Mesothelial cell of epicardium (in vitro differentiated cells): ENCODE measurements at regions not wholly inside any gene's neighbourhood (a gene's known extent, or its start where the extent isn't known, plus 50 kb on each side); places are given as distances from the start of the nearest gene placed in this dataset.

Experiments used
- DNase-seq, 2 experiments: peaks; one replicate each; pipeline ENCODE4 v3.0.0; 2021; ENCODE audit warnings: low spot score in 2 of 2; ENCODE audit not compliant: unreplicated experiment in 2 of 2
- H3K27ac Mint-ChIP-seq: 2 replicates; pipeline ENCODE4 v1.8.0; 2021; ENCODE audit warnings: mixed read lengths
- H3K27me3 Mint-ChIP-seq: 2 replicates; pipeline ENCODE4 v1.8.0; 2021; ENCODE audit warnings: low read depth, mixed read lengths
- H3K36me3 Mint-ChIP-seq: 2 replicates; pipeline ENCODE4 v1.8.0; 2021; ENCODE audit warnings: mixed read lengths
- H3K4me1 Mint-ChIP-seq: 2 replicates; pipeline ENCODE4 v1.8.0; 2021; ENCODE audit warnings: mixed read lengths
- H3K4me3 Mint-ChIP-seq: 2 replicates; pipeline ENCODE4 v1.8.0; 2021; ENCODE audit warnings: mild to moderate bottlenecking, moderate library complexity, mixed read lengths
- H3K9me3 Mint-ChIP-seq: 2 replicates; pipeline ENCODE4 v1.8.0; 2021; ENCODE audit warnings: mixed read lengths
- TF ChIP-seq, protein P1 (sequence below): fragments of 200-600 bp; sonication (generic); IDR thresholded peaks from one replicate; pipeline ENCODE4 v1.5.0; 2021; ENCODE audit warnings: antibody characterized with exemption; ENCODE audit not compliant: unreplicated experiment

DNA sequence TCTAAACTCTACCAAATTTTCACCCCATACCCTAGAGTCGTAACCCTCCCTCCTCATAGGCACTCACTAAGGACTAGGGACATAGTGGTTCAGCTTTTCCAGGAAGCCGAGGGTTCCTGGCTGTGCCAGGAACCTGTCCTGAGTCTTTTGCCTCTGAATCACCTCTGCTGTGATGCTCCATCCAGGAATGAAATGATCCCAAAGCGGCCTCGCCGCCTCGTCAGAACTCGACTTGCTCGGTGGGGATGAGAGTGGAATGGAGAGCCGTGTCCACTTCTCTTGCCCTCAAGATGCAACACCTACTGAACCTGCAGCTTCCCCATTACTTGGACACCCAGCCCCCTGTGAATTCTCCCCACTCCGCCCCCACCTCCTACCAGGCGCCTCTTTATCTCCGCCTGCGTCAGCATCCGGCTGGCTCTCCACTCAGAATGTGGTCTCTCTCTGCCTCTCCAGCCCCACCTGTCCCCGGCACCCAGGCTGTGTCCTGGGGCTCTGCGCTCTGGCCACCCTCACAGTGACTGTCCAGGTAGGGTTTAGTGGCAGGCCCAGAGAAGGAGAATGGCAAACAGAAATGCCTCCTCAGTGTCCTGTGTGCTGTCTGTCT, 366.1 kb upstream of the ZNF32 start:
- Mint-ChIP-seq H3K4me1 (peaks cover 20% of the 10 kb centered on the region), H3K27me3 (peaks cover 6% of the 10 kb centered on the region), H3K4me3 (no peak overlapping the region), H3K9me3 (peaks cover 14% of the 10 kb centered on the region), H3K36me3 (no peaks in the 10 kb centered on the region), H3K27ac (no peak overlapping the region)
- TF ChIP-seq, protein P1, sequence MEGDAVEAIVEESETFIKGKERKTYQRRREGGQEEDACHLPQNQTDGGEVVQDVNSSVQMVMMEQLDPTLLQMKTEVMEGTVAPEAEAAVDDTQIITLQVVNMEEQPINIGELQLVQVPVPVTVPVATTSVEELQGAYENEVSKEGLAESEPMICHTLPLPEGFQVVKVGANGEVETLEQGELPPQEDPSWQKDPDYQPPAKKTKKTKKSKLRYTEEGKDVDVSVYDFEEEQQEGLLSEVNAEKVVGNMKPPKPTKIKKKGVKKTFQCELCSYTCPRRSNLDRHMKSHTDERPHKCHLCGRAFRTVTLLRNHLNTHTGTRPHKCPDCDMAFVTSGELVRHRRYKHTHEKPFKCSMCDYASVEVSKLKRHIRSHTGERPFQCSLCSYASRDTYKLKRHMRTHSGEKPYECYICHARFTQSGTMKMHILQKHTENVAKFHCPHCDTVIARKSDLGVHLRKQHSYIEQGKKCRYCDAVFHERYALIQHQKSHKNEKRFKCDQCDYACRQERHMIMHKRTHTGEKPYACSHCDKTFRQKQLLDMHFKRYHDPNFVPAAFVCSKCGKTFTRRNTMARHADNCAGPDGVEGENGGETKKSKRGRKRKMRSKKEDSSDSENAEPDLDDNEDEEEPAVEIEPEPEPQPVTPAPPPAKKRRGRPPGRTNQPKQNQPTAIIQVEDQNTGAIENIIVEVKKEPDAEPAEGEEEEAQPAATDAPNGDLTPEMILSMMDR, result no peak
- DNase-seq, result no peak

DNA sequence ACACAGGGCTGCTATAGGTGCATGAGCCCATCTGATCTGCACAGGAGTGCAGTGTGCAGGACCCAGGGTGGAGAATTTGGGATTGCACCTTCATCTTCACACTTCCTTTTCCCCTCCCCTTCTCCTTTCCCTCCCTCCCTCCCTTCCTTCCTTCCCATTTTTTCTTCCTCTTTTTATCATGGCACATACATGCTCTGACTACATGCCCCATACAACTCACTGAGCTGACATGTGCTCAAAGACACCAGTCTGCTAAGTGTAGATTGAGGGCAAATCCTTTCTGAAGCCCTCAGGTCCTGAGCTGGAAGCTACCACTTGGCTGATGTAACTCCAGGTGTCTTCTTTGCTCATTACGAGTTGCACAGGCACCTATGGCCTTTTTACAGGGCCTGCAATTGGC, 365.3 kb upstream of the ZNF32 start:
- TF ChIP-seq, protein P1, result no peak
- DNase-seq, result no peak
- H3K27ac Mint-ChIP-seq, result no peak overlapping the region
- H3K27me3 Mint-ChIP-seq, result peaks cover 6% of the 10 kb centered on the region
- H3K9me3 Mint-ChIP-seq, result peaks cover 8% of the 10 kb centered on the region
- H3K4me3 Mint-ChIP-seq, result no peak overlapping the region
- H3K36me3 Mint-ChIP-seq, result no peaks in the 10 kb centered on the region
- H3K4me1 Mint-ChIP-seq, result peaks cover 22% of the 10 kb centered on the region

DNA sequence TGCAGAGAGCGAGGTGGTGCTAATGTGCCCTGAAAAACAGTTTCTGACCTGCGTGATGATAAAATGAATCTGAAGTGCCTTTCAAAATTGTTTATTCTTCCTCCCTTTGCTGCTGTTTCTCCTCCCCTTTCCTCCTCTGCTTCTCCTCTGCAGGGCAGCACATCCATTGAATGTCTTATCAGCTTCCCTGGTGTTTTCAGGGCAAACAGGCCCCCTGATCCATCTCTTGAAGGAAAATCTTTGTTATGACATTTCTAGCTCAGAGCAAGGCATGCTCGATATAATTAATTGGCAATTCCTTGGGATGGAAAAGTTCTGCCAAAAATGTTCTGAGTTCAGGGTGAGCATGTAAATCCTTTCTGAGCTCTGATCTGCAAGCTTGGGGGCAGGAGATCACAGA, 364.2 kb upstream of the ZNF32 start:
- Mint-ChIP-seq H3K4me3 (no peak overlapping the region), H3K4me1 (peaks cover 22% of the 10 kb centered on the region)

DNA sequence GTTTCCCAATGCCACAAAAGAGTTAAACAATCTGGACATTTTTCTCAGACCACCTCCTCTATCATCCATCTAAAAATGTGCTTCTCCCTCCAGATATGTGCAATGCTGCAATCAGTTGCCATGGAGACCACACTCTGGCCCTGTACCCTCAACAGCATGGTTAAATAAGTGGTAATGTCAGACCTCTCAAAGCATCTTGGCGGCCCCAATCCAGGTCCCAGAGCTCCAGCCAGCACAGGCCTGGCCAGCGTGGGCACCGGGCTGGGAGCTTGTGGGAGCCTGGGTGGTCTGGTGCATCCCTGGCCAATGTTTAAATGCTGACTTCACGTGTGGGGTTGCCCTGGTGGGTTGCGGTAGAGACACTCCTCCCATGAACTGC, 362.9 kb upstream of the ZNF32 start:
- H3K27ac Mint-ChIP-seq, result no peak overlapping the region
- no peaks in the 10 kb centered on the region for H3K36me3 Mint-ChIP-seq
- H3K9me3 Mint-ChIP-seq, result no peaks in the 10 kb centered on the region
- peaks cover 22% of the 10 kb centered on the region for H3K4me1 Mint-ChIP-seq
- no peak for DNase-seq
- H3K4me3 Mint-ChIP-seq, result no peak overlapping the region
- H3K27me3 Mint-ChIP-seq, result peaks cover 11% of the 10 kb centered on the region
- TF ChIP-seq, protein P1, result no peak

More for the DNA sequence above, 364.2 kb upstream of the ZNF32 start:
- no peaks in the 10 kb centered on the region for H3K9me3 Mint-ChIP-seq
- H3K27ac Mint-ChIP-seq, result no peak overlapping the region
- no peaks in the 10 kb centered on the region for H3K36me3 Mint-ChIP-seq
- H3K27me3 Mint-ChIP-seq, result peaks cover 6% of the 10 kb centered on the region
- no peak for DNase-seq
- TF ChIP-seq, protein P1, result no peak

DNA sequence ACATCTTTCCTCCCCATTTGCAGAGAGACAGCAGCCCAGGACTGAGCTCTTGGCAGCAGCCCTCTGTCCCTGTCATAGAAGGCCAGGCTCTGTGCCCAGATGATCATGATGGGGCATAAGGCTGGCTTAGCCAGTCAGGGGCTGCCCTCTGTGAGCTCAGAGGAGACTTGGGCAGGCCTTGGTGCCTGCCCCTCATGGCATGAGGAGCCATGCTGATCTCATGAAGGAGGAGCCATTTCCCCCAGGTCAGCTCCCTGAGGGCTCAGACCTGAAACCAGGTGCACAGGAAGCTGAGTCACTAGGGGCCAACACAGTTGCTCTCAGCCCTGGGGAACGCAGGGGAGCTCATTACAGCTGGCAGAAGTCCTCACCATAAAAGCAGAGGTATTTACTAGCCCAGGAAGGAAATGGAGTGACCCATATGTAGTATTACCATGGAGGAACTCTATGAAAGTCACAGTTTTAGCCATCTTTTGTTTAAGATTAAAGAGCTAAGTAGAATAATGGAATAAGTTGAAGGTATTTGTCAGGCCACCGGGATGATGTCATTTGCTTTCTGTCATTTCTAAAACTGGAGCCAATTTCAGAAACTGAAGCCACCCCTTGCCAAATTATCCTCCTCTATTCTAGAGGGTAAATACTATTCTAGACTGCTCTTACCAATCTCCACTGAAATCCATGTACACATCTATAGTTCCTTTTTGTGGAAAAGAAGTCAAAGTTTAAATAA, 362.4 kb upstream of the ZNF32 start:
- Mint-ChIP-seq H3K36me3 (no peaks in the 10 kb centered on the region), H3K27me3 (peaks cover 11% of the 10 kb centered on the region), H3K27ac (no peak overlapping the region), H3K4me3 (no peak overlapping the region), H3K4me1 (peaks cover 22% of the 10 kb centered on the region), H3K9me3 (no peaks in the 10 kb centered on the region)
- TF ChIP-seq, protein P1, result no peak
- DNase-seq, result no peak
